ENCODE measurements at regions not wholly inside any gene's neighbourhood (a gene's known extent, or its start where the extent isn't known, plus 50 kb on each side); places are given as distances from the start of the nearest gene placed in this dataset.

GRCh38 chr4:26051240-26051639, 137.2 kb downstream of the SMIM20 start:
- TF ChIP-seq, protein P1, sequence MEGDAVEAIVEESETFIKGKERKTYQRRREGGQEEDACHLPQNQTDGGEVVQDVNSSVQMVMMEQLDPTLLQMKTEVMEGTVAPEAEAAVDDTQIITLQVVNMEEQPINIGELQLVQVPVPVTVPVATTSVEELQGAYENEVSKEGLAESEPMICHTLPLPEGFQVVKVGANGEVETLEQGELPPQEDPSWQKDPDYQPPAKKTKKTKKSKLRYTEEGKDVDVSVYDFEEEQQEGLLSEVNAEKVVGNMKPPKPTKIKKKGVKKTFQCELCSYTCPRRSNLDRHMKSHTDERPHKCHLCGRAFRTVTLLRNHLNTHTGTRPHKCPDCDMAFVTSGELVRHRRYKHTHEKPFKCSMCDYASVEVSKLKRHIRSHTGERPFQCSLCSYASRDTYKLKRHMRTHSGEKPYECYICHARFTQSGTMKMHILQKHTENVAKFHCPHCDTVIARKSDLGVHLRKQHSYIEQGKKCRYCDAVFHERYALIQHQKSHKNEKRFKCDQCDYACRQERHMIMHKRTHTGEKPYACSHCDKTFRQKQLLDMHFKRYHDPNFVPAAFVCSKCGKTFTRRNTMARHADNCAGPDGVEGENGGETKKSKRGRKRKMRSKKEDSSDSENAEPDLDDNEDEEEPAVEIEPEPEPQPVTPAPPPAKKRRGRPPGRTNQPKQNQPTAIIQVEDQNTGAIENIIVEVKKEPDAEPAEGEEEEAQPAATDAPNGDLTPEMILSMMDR (IDR thresholded peaks at IDR 0.05) = no peak
- TF ChIP-seq POLR2A (IDR thresholded peaks at IDR 0.05) = no peak

Measured in heart left ventricle (tissue), 13 donors.